ENCODE measurements at regions not wholly inside any gene's neighbourhood (a gene's known extent, or its start where the extent isn't known, plus 50 kb on each side); places are given as distances from the start of the nearest gene placed in this dataset.

DNA sequence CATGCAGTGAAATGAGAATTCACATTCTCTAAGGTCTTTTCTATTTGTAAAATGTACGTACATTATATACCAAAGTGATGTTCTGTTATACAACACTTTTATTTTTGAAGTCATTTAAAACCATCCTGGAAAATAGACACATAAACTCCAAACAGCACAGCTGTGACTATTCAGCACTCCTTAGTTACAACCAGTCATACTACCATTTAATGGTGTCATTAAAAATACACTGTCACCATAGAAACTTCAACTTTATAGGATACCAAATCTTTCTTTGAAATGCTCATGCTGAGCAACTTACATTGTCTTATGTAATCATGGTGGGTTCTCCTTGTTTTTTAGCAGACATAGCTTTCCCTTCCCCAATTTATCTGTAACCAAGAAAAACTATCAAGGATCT is 85.3 kb downstream of the METTL4 start:
- in situ Hi-C loops (cut with MboI; ENCODE audit: low pct_unique_long_range_greater_than_20kb, low sequenced_read_pairs, unreplicated experiment), result no loop called here

DNA sequence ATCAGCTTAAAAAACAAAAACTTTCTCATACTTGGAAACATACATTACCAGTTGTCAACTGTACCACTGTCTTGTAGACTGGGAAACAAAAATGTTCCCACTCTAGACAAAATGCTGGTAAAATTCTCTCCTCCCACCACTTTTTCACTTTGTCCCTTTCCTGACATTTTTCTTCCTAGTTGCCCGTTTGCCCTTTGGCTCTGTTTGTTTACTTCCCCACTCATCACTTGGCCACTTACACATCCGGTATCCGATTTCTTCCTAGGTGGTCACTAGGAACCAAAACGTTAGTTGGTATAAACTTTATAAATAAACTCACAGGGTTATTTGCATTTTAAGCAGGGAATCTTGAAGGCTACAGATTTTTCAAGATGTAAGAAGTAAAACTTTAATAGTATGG is 84.9 kb downstream of the METTL4 start:
- DNase-seq (ENCODE audit: low spot score), result no peak
- in situ Hi-C loops (cut with MboI; ENCODE audit: low pct_unique_long_range_greater_than_20kb, low sequenced_read_pairs, unreplicated experiment), result no loop called here
- TF ChIP-seq, protein P1, sequence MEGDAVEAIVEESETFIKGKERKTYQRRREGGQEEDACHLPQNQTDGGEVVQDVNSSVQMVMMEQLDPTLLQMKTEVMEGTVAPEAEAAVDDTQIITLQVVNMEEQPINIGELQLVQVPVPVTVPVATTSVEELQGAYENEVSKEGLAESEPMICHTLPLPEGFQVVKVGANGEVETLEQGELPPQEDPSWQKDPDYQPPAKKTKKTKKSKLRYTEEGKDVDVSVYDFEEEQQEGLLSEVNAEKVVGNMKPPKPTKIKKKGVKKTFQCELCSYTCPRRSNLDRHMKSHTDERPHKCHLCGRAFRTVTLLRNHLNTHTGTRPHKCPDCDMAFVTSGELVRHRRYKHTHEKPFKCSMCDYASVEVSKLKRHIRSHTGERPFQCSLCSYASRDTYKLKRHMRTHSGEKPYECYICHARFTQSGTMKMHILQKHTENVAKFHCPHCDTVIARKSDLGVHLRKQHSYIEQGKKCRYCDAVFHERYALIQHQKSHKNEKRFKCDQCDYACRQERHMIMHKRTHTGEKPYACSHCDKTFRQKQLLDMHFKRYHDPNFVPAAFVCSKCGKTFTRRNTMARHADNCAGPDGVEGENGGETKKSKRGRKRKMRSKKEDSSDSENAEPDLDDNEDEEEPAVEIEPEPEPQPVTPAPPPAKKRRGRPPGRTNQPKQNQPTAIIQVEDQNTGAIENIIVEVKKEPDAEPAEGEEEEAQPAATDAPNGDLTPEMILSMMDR (IDR thresholded peaks at IDR 0.05; ENCODE audit: extremely low read depth, insufficient read depth, missing control alignments), result no peak

More for the DNA sequence above, 85.3 kb downstream of the METTL4 start:
- TF ChIP-seq, protein P1 (IDR thresholded peaks at IDR 0.05; ENCODE audit: extremely low read depth, insufficient read depth, missing control alignments), result no peak
- DNase-seq (ENCODE audit: low spot score), result no peak

All from GM13977 (cell line).